WTC11 (cell line): ENCODE measurements at regions not wholly inside any gene's neighbourhood (a gene's known extent, or its start where the extent isn't known, plus 50 kb on each side); places are given as distances from the start of the nearest gene placed in this dataset.

Experiments used
- ATAC-seq: fragments of 200-7000 bp; cut with Tn5 transposase; 2 replicates; pipeline ENCODE4 v1.10.0; 2021; ENCODE audit warnings: mild to moderate bottlenecking, moderate library complexity
- CTCF ChIA-PET: fragments of 300-600 bp; sonication (Branson Sonifier 250); formaldehyde crosslinking; loops from one replicate; lab custom pipeline; 2021; ENCODE audit warnings: antibody characterized with exemption; lab: Charles Lee
- POLR2A ChIA-PET: fragments of 350-600 bp; sonication (Branson Sonifier 250); formaldehyde crosslinking; loops from one replicate; lab custom pipeline; 2021; ENCODE audit warnings: antibody characterized with exemption; lab: Charles Lee
- DNase-seq: peaks from one replicate; pipeline ENCODE4 v3.0.0; 2021; ENCODE audit warnings: low spot score
- H3K27ac Mint-ChIP-seq: 2 replicates; pipeline ENCODE4 v1.8.0; 2021; ENCODE audit warnings: mixed read lengths
- H3K27me3 Mint-ChIP-seq: 2 replicates; pipeline ENCODE4 v1.8.0; 2021; ENCODE audit warnings: low read depth, mild to moderate bottlenecking, moderate library complexity, mixed read lengths
- H3K36me3 Mint-ChIP-seq: 2 replicates; pipeline ENCODE4 v1.8.0; 2021; ENCODE audit warnings: mixed read lengths
- H3K4me1 Mint-ChIP-seq: 2 replicates; pipeline ENCODE4 v1.8.0; 2022; ENCODE audit warnings: mixed read lengths
- H3K4me3 Mint-ChIP-seq: 2 replicates; pipeline ENCODE4 v1.8.0; 2021; ENCODE audit warnings: mild to moderate bottlenecking, moderate library complexity, mixed read lengths
- H3K9me3 Mint-ChIP-seq: 2 replicates; pipeline ENCODE4 v1.8.0; 2021; ENCODE audit warnings: mixed read lengths
- ATF1 ChIP-seq: sonication (generic); formaldehyde crosslinking; IDR thresholded peaks from 2 replicates; pipeline ENCODE4 v1.8.1; 2023; ENCODE audit warnings: mild to moderate bottlenecking, moderate library complexity, missing genetic modification reagents
- CBFB ChIP-seq: sonication (generic); formaldehyde crosslinking; IDR thresholded peaks from 2 replicates; pipeline ENCODE4 v1.8.1; 2022; ENCODE audit warnings: mild to moderate bottlenecking, low read depth, missing genetic modification reagents
- IRF2 ChIP-seq: sonication (generic); formaldehyde crosslinking; IDR thresholded peaks from 2 replicates; pipeline ENCODE4 v1.8.0; 2022; ENCODE audit warnings: low read depth, missing genetic modification reagents, borderline replicate concordance
- OVOL2 ChIP-seq: fragments of 250-450 bp; sonication (Bioruptor Pico); IDR thresholded peaks from 2 replicates; pipeline ENCODE4 v1.9.0; 2021; ENCODE audit warnings: mild to moderate bottlenecking, borderline replicate concordance
- TCF7 ChIP-seq: sonication (generic); formaldehyde crosslinking; IDR thresholded peaks from 2 replicates; pipeline ENCODE4 v1.8.0; 2022; ENCODE audit warnings: mild to moderate bottlenecking, low read depth, missing genetic modification reagents, moderate library complexity
- ZNF121 ChIP-seq: sonication (generic); formaldehyde crosslinking; IDR thresholded peaks from 2 replicates; pipeline ENCODE4 v1.8.0; 2023; ENCODE audit warnings: missing genetic modification reagents
- TF ChIP-seq, protein P1 (sequence below): sonication (generic); formaldehyde crosslinking; IDR thresholded peaks from 2 replicates; pipeline ENCODE4 v1.8.0; 2022; ENCODE audit warnings: mild to moderate bottlenecking, missing genetic modification reagents
- TF ChIP-seq, protein P2 (sequence below): sonication (generic); formaldehyde crosslinking; IDR thresholded peaks from 2 replicates; pipeline ENCODE4 v1.8.0; 2023; ENCODE audit warnings: mild to moderate bottlenecking, missing genetic modification reagents
- TF ChIP-seq, protein P3 (sequence below): sonication (generic); formaldehyde crosslinking; IDR thresholded peaks from 2 replicates; pipeline ENCODE4 v1.8.0; 2023; ENCODE audit warnings: missing genetic modification reagents, mild to moderate bottlenecking, borderline replicate concordance
- TF ChIP-seq, protein P4 (sequence below): sonication (generic); formaldehyde crosslinking; IDR thresholded peaks from 2 replicates; pipeline ENCODE4 v1.8.0; 2023; ENCODE audit warnings: missing genetic modification reagents
- TF ChIP-seq, protein P5 (sequence below): sonication (generic); formaldehyde crosslinking; IDR thresholded peaks from 2 replicates; pipeline ENCODE4 v1.8.1; 2023; ENCODE audit warnings: mild to moderate bottlenecking, missing genetic modification reagents, moderate library complexity
- TF ChIP-seq, protein P6 (sequence below): fragments of 250-450 bp; sonication (Bioruptor Pico); IDR thresholded peaks from 2 replicates; pipeline ENCODE4 v1.9.0; 2021; ENCODE audit warnings: moderate library complexity, mild to moderate bottlenecking, inconsistent platforms, borderline replicate concordance
- TF ChIP-seq, protein P7 (sequence below): sonication (generic); formaldehyde crosslinking; IDR thresholded peaks from 2 replicates; pipeline ENCODE4 v1.8.0; 2022; ENCODE audit warnings: mild to moderate bottlenecking, missing genetic modification reagents

DNA sequence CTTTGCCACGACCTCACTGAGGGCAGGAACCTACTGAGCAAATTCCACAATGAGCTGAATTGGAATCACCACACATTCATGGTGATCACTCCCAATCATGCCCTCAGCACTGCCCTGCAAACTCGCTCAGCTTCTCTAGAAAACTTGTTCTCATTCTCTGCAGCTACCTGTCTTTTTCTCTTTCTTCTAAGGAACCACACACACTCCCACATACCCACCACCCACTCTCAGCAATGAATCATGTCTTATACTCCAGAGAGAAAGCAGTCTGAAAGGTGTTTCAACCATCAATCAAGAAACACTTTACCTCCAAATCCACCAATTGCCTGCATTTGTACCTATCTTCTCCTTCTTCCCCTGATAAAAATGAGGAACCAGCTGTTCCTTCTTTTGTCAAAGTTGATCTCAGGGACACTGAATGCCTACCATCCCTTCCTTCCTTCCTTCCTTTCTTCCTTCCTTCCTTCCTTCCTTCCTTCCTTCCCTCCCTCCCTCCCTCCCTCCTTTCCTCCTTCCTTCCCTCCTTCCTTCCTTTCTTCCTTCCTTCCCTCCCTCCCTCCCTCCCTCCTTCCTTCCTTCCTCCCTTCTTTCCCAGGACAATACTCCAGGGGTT is 84.6 kb upstream of the SGK1 start:
- H3K4me3 Mint-ChIP-seq, result no peak overlapping the region
- ATAC-seq, result no peak

DNA sequence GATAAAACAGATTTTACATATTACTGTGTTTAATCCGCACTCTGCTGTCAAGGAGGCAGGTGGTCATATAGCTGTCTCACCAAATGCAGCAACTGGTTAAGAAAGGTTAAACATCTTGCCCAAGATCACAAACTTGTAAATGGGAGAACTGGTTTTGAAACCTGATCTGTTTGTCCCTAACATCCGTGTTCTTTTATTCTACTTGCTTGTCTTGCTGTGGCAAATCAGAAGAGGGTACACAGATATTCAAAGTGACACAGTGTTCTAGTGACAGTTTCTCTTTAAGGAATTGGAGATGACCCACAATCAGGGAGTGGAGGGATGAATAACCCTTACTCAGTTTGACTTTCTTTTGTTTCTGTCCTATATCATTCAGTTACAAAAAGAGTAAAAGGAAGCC is 83.0 kb upstream of the SGK1 start:
- ATAC-seq (no peak), DNase-seq (no peak)
- ChIA-PET POLR2A (no interaction called here), CTCF (no interaction called here)
- no peak overlapping the region for H3K4me3 Mint-ChIP-seq
- H3K4me1 Mint-ChIP-seq, result peaks cover 34% of the 10 kb centered on the region
- TF ChIP-seq, protein P1, sequence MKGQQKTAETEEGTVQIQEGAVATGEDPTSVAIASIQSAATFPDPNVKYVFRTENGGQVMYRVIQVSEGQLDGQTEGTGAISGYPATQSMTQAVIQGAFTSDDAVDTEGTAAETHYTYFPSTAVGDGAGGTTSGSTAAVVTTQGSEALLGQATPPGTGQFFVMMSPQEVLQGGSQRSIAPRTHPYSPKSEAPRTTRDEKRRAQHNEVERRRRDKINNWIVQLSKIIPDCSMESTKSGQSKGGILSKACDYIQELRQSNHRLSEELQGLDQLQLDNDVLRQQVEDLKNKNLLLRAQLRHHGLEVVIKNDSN (CRISPR knock-in tag), result no peak
- TF ChIP-seq, protein P2, sequence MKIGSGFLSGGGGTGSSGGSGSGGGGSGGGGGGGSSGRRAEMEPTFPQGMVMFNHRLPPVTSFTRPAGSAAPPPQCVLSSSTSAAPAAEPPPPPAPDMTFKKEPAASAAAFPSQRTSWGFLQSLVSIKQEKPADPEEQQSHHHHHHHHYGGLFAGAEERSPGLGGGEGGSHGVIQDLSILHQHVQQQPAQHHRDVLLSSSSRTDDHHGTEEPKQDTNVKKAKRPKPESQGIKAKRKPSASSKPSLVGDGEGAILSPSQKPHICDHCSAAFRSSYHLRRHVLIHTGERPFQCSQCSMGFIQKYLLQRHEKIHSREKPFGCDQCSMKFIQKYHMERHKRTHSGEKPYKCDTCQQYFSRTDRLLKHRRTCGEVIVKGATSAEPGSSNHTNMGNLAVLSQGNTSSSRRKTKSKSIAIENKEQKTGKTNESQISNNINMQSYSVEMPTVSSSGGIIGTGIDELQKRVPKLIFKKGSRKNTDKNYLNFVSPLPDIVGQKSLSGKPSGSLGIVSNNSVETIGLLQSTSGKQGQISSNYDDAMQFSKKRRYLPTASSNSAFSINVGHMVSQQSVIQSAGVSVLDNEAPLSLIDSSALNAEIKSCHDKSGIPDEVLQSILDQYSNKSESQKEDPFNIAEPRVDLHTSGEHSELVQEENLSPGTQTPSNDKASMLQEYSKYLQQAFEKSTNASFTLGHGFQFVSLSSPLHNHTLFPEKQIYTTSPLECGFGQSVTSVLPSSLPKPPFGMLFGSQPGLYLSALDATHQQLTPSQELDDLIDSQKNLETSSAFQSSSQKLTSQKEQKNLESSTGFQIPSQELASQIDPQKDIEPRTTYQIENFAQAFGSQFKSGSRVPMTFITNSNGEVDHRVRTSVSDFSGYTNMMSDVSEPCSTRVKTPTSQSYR, result no peak
- TF ChIP-seq, protein P3, sequence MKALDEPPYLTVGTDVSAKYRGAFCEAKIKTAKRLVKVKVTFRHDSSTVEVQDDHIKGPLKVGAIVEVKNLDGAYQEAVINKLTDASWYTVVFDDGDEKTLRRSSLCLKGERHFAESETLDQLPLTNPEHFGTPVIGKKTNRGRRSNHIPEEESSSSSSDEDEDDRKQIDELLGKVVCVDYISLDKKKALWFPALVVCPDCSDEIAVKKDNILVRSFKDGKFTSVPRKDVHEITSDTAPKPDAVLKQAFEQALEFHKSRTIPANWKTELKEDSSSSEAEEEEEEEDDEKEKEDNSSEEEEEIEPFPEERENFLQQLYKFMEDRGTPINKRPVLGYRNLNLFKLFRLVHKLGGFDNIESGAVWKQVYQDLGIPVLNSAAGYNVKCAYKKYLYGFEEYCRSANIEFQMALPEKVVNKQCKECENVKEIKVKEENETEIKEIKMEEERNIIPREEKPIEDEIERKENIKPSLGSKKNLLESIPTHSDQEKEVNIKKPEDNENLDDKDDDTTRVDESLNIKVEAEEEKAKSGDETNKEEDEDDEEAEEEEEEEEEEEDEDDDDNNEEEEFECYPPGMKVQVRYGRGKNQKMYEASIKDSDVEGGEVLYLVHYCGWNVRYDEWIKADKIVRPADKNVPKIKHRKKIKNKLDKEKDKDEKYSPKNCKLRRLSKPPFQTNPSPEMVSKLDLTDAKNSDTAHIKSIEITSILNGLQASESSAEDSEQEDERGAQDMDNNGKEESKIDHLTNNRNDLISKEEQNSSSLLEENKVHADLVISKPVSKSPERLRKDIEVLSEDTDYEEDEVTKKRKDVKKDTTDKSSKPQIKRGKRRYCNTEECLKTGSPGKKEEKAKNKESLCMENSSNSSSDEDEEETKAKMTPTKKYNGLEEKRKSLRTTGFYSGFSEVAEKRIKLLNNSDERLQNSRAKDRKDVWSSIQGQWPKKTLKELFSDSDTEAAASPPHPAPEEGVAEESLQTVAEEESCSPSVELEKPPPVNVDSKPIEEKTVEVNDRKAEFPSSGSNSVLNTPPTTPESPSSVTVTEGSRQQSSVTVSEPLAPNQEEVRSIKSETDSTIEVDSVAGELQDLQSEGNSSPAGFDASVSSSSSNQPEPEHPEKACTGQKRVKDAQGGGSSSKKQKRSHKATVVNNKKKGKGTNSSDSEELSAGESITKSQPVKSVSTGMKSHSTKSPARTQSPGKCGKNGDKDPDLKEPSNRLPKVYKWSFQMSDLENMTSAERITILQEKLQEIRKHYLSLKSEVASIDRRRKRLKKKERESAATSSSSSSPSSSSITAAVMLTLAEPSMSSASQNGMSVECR (CRISPR knock-in tag), result no peak
- no peaks in the 10 kb centered on the region for H3K36me3 Mint-ChIP-seq
- no peaks in the 10 kb centered on the region for H3K9me3 Mint-ChIP-seq
- H3K27ac Mint-ChIP-seq, result no peak overlapping the region
- H3K27me3 Mint-ChIP-seq, result no peaks in the 10 kb centered on the region

More for the DNA sequence above, 84.6 kb upstream of the SGK1 start:
- TF ChIP-seq ATF1 (CRISPR knock-in tag), result no peak
- no peak for TF ChIP-seq OVOL2 (CRISPR knock-in tag)
- TF ChIP-seq TCF7 (CRISPR knock-in tag), result no peak
- no peak for TF ChIP-seq IRF2 (CRISPR knock-in tag)
- TF ChIP-seq, protein P4, sequence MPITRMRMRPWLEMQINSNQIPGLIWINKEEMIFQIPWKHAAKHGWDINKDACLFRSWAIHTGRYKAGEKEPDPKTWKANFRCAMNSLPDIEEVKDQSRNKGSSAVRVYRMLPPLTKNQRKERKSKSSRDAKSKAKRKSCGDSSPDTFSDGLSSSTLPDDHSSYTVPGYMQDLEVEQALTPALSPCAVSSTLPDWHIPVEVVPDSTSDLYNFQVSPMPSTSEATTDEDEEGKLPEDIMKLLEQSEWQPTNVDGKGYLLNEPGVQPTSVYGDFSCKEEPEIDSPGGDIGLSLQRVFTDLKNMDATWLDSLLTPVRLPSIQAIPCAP, result no peak
- TF ChIP-seq, protein P5, sequence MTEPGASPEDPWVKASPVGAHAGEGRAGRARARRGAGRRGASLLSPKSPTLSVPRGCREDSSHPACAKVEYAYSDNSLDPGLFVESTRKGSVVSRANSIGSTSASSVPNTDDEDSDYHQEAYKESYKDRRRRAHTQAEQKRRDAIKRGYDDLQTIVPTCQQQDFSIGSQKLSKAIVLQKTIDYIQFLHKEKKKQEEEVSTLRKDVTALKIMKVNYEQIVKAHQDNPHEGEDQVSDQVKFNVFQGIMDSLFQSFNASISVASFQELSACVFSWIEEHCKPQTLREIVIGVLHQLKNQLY, result no peak
- TF ChIP-seq CBFB (CRISPR knock-in tag), result no peak
- TF ChIP-seq, protein P6, sequence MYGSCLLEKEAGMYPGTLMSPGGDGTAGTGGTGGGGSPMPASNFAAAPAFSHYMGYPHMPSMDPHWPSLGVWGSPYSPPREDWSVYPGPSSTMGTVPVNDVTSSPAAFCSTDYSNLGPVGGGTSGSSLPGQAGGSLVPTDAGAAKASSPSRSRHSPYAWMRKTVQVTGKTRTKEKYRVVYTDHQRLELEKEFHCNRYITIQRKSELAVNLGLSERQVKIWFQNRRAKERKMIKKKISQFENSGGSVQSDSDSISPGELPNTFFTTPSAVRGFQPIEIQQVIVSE, result no peak
- no peak for TF ChIP-seq ZNF121 (CRISPR knock-in tag)
- TF ChIP-seq, protein P7, sequence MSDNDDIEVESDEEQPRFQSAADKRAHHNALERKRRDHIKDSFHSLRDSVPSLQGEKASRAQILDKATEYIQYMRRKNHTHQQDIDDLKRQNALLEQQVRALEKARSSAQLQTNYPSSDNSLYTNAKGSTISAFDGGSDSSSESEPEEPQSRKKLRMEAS, result no peak
- Mint-ChIP-seq H3K27me3 (no peaks in the 10 kb centered on the region), H3K36me3 (no peaks in the 10 kb centered on the region), H3K4me1 (peaks cover 37% of the 10 kb centered on the region), H3K27ac (peak overlapping the region; percentile 17; the same call in 1 of the 2 replicates), H3K9me3 (no peaks in the 10 kb centered on the region)
- POLR2A ChIA-PET, result no interaction called here
- CTCF ChIA-PET, result no interaction called here
- DNase-seq, result no peak
